HG03558 (cell line): ENCODE measurements at regions not wholly inside any gene's neighbourhood (a gene's known extent, or its start where the extent isn't known, plus 50 kb on each side); places are given as distances from the start of the nearest gene placed in this dataset.
A peak's percentile ranks its signal among the peaks of the same experiment; 100 is the strongest.

Source experiments
- ATAC-seq: cut with Tn5 transposase; IDR thresholded peaks from one replicate; pipeline ENCODE4 v1.9.1; 2021; ENCODE audit warnings: moderate number of reproducible peaks; ENCODE audit not compliant: unreplicated experiment; ENCODE audit errors: extremely low read depth

DNA sequence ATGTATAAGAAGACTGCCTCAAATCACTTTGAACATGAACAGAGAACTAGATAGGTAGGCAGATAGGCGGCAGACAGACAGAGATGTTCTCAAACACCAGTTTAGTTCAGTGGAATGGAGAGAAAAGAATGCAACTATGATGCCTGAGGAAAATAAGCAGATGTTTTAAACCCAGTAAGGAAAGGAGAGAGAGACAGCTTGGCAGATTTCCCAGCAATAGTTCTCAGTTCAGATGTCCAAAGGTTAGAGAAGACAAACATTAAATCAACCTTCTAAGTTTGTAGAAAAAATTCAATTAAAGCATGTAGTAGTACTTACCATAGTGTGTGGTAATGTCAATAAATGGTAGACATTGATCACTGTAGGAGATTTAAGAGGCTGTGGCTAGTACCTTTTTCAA is 209.6 kb upstream of the PFN2 start:
- no peak for ATAC-seq

DNA sequence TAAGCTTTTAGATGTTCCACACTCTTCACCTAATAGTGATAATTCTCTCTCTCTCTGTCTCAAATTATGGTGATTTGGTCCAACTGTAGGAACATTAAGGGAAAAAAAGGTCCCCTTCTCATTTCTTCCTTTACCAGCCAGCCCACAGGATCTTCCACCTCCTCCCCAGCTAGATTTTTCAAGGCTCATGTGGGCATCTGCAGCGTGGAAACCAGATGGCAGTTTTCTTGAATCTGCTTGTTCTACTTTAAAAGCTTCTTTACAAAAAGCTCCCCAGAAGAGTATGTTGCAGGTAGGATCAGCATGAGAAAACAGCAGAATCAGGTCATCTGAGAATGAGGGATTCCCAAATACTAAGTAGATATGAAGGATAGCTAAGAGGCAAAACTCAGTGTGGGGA is 208.6 kb upstream of the PFN2 start:
- no peak for ATAC-seq

DNA sequence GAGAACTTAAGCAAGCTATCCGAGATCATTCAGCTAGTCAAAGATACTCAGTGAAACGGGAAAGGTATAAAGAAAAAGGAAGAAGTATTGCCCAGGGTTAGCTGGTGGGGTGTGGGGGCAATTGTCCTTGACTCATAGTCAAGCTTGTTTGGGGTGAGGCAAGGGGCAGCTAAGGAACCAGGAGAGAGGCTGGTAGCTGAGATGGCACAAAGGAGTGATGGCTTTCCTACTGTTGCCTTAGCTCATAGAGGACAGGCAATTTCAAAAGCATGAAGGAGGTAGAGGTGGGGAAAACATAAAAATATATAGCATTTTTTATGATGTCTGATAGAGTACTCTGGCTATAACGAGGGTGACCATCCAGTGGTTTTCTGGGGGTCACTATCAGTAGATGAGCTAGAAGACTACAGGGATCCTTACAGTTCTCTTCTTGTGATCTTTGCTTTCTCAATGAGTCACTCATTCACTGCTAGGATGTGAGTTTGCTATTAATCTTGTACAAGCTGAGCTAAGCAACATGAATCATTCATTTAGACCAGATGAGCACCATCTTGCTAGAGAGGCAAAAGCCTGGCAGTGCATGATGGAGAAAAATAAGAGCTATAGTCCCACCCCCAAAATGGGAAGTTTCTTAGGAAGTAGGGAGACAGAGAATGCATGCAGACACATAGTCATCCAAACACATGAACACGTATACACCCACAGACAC is 207.1 kb upstream of the PFN2 start:
- no peak for ATAC-seq

DNA sequence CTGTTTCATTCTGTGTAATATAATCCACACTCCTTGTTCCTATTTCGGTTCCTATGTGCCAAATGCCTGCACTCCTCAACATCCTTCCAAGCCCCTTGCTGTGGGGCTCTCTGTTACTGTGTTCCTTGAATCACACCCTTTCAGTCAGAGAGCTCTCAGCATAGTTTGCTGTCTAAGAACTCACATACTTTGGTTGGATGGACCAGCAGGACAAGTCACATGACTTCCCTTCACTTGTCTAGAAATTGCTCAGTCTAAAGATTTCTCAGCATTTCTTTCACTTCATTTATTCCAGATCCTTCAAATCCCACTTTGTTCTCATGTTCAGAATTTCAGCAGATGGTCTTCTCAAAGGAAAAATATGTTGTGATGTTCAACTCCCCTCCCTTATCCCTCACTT is 203.5 kb upstream of the PFN2 start:
- ATAC-seq = no peak

DNA sequence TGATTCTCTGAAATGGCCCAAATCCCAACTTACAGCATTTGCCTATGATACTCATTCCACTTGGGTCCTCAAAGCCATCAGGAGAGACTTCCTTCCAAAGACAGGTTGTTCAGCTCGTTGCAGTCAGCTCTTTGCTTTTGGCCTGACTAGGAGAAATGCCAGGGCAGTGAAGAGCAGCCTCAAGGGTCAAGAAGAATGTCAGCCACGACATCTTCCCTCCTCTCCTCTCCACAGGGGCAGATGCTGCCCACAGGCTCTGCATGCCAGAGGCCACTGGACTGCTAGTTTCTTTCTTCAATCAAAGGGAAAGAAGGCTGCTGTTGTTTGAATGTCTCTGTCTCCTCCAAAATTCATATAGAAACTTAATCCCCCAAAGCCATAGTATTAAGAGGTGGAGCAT is 201.7 kb upstream of the PFN2 start:
- ATAC-seq = no peak

DNA sequence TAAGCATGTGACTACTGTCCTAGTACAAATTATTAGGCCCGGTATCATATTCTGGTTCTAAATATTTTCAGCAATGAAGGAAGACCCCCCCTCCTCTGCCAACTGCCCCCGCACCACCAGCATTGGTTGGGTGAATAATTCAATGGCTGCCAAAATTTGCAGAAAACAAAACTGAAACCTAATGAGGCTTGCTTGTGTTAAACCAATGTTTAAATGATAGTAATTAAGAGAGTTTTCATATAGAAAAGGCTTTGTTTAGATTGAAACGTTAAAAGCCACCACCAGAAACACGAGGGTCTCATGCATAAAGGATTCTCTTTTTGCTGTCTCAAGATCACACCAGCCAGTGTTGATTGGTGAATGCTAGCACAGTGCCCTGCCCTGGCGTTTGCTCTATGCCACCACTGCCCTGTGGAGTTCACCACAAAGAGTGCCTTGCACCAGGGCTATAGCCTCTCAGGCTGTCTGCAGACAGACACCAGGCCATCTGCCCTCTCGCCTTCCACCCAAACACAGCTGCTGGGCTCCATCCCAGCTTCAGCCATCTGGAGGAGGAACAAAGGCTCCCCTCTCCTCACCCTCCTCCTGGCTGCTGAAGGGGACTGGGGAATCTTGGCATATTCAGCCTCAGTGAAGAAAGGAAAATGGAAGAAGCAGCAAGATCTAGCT is 200.3 kb upstream of the PFN2 start:
- ATAC-seq = no peak

DNA sequence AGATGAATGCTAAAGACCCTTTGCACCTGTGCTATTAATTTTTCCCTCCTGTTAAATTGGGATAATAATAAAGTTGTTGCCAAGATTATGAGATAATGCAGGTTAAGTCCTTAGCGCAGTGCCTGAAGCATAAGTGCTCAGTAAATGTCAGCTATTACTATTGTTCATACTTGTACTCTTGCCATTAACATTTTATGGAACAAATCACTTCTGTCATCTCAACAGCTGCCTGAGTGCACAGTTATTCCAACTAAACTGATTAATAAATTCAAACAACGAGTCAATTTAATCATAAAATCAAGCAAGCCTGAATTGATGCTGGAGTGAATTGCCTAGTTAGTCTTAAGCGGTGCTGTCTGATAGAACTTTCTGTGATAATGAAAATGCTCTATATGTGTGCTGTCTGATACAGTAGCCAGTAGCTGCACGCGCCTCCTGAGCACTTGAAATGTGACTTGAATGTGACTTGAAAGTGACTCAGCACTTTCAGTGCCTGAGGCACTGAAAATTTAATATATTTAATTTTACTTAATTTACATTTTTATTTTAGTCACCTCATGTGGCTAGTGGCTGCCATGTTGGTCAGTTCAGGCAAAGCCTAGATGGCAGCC is 198.7 kb upstream of the PFN2 start:
- ATAC-seq = no peak

DNA sequence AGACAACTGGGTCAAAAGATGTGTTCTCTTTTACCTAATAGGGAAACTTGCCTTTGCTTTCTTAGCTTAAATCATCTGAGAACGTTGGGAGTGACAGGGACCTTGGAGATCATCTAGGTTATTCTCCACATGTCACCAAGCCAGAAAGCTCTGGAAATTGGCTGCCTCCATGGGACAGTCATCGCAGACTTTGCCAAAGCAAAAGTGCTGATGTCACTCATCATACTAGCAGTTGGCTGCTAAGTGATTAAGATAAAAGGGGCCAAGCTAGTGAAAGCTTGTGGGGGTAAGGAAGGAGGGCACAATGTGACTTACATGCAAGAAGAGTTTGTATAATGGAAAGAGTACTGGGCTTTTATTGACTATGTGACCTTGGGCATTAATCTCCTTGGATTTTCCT is 198.0 kb upstream of the PFN2 start:
- no peak for ATAC-seq

DNA sequence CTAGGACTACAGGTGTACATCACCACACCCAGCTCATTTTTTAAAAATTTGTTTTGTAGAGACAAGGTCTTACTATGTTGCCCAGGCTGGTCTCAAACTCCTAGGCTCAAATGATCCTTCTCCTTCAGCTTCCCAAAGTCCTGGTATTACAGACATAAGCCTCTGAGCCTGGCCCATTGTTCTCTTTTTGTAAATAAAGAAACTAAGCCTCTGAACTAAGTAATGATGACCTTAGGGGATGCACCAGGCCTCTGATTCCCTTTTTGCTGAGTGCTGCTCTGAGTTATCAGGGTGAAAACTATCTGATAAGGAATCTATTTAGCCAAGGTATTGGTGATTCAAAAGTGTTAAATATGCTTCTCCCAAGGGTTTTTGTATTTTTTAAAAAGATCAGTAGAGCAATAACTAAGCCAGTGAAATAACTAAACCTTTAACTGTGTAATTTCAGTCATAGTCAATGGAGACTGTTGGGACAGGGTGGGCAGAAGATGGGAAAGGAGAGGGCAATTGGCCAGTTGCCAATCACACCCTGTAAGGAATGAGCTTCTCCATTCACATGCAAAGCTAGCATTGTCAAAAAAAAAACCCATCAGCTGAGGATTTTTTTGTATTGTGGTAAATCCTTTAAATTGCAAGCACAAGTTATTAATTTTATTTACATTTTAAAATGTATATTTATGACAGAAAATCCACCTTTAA is 194.8 kb upstream of the PFN2 start:
- ATAC-seq = no peak

DNA sequence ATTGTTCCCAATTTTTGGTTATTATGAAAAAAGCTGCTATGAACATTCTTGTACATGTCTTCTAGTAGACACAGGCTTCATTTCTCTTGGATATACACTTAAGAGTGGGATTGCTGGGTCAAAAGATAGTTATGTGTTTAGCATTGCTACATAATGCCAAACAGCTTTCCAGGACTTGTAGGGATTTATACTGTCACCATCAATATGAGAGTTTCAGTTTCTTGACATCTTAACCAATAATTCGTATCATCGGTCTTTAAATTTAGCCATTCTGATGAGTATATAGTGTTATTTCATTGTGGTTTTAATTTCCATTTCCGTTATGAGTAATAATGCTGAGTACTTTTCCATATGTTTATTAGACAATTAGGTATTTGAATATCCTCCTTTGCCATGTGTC is 190.3 kb upstream of the PFN2 start:
- ATAC-seq = no peak

DNA sequence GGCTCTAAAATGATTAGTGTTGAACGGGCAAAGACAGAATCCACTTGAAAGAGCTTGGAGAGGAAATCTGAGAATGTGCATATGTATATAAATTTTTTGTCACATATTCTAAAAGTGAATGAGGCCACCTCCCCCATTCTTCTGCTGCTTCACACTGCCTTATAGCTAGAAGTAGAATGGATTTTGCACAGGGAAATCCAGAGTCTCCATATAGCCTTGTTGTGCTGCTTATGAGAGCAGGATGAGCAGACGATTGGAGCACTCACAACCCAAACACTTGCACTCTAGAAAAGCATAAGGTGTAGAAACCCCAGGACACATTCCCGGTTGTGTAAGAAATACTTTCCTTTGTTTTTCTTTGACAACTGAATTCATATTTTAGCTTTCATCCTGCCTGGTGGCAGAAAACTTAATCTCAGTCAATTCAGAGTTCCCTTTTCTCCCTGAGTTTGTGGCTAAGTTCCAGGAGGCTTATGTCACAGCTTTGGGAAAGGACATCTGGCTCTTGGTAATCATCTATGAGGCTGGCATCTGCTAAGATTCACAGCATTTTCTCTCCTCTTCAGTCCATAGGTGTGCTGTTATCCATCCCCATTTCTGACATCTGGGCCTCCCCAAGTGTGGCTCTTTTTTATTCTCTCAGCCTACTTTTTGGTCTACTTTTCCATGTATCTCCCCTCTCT is 188.4 kb upstream of the PFN2 start:
- ATAC-seq = no peak

DNA sequence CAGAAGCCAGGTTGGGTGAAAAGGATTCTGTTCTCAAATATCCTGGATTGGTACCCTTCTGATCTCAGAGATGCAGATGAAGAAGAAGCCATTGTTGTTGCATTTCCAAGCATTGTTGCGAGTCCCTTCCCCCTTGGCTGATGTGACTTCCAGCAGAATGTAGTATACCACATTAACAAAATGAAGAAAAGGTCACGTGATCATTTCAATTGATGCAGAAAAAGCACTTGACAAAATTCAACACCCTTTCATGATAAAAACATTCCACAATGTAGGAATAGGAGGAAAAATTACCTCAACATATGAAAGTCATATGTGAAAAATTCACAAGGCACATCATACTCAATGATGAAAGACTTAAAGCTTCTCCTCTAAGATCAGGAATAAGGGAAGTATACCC is 181.9 kb upstream of the PFN2 start:
- ATAC-seq = no peak

DNA sequence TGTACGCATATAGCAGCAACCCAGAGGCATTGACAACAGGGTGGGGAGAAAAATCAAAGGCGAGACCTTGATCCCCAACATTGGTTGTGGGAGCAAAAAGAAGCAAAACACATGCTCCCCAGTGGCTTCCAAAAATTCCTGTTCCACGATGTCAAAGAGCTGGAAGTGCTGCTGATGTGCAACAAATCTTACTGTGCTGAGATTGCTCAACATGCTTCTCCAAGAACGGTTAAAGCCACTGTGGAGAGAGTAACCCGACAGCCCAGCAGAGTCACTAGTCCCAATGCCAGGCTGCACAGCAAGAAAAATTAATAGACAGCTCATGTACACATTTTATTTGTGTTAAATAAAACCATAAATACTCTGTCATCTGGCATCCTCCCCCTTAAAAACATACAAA is 179.9 kb upstream of the PFN2 start:
- no peak for ATAC-seq

DNA sequence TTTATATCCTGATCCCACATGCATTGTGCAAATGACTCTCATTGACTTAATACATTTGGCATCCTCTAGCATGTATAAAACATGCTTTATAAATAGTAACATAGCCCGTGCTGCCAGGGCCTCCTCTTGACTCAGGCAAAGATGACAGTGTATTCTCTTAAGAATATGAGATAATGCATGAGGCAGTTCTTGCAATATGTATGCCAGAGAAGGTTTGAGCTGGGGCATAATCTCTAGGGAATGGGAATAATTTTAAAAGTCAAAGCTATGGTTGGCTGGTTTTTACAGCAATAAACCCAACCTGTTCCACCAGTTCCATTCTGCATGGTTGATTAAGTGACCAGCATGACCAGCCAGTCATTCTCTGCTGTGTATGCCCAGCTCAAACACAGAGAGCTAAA is 179.0 kb upstream of the PFN2 start:
- ATAC-seq = no peak

DNA sequence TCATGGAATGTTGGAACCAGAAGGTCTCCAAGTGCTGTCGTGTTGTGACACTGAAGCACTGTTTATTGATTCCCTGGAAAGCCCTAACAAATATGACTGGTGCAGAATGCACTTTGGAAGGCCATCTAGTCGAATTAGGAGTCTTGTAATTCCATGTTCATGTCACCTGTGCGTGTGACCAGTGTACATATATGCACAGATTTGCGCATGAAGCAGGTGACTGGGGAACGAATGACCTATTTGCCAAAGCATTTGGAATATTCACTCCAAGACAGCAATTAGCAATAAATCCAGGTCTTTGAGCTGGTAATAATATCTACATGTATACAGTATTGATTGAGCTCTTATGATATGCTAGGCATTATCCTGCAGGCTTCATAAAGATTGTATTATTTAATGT is 177.5 kb upstream of the PFN2 start:
- no peak for ATAC-seq

DNA sequence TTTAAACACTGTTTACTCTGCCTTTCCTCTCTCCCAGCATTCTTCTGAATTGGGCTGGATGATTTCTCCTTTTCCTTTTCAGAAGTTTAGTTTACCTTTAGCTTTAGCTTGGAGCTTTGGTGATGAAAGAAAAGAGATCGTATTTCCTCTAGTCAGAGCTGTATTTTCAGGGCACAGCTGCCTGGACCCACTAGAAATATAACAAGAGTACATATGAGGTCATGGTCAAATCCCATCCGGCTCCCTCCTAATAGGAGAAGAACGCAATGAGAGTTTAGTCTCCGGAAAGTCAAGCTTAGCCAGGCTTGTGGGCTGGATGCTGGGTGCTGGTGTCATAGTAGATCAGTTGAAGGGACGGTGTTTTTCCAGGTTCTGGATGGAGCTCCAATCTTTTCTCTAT is 177.1 kb upstream of the PFN2 start:
- no peak for ATAC-seq

DNA sequence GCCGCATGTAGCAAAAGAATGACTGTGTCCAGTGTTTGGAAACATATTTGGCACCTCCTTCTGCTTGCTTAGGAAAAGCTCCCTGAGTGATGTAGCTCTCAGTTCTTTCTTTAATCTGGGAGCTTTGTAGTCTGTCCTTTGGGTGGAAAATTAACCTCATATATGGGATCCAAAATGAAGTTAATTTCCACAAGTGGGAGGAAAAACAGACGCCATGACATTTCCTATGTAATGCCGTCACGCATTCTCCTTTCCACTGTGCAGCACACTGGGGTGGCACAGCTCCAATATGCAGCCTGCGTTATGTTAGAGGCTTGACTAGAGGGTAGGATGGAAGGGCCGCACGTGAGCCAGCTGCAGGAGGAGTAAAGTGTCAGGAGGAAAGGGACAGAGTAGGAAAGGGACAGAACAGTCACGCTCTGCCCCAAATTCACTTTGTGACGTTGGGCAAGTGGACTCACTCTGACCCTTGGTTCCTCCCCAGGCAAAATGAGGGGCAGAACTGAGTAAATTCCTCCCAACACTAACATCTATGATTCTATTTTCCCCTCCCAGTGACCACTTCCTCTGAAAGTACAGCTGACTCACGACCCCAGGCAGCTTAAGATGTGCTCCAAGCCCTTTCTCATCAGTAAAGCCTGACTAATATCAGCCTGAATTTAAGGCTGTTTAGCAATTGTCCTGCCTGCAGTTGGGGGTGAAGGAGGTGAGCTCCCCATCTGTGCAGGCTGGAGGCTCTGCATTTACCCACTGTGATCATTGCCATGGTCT is 176.5 kb upstream of the PFN2 start:
- peak; percentile 52 for ATAC-seq

DNA sequence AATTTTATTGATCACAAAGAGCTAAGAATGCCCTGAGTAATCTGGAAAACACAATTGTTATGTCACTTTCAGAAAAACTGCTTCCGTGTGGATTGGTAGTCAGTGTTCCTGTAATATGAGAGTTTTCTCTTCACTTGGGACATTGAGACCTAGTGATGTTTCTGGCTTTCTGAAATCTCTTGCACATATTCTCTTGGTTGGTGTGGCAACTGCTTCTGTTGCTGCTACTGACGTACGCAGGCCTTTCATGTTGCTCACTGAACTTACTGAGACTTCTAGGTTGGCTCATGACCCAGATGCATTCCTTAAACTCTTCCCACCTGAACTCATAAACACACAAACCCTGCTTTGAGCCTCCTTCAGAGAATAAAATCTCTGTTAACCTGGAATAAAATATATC is 175.0 kb upstream of the PFN2 start:
- no peak for ATAC-seq

DNA sequence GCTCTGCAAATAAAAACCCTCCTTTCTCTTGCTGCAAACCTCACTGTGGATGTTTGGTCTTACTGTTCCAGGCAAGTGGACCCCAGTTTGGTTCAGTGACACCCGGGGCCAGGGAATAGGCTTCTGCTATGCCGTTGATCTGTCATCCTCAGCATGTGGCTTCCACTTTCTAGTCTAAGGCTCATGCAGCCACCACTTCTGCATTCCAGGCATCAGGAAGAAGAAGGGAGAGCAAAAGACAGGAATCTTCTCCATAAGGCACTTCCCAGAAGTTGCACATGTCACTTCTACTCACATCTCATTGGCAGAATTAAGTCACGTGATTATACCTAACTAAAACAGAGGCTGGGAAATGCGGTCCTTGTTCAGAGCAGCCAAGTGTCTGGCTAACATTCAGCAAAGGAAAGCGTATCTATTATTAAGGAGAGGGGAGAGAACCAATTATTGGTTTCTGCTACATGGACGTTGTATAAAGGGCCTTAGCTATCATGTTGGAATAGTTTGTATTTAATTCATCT is 173.6 kb upstream of the PFN2 start:
- ATAC-seq = no peak

DNA sequence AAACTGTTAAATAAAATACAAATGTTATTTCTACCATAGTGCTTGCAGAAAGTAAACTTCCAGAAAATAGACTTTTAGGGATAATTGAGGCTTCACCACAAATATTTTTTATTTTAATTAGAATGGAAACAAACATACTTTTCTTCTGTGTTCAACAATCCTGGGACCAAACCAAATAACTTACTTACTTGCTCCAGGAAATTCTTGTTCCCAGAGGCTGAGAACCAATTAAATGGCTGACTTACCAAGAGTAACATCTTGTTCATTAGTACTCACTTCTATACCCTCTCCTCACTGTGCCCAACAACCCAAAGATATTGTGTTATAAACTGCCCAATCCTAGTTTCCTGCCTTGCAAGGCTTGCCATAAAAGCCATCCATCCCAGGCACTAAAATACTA is 172.2 kb upstream of the PFN2 start:
- ATAC-seq = no peak
